Stimulated activated CD8-positive, alpha-beta memory T cell treated with anti-CD3 and anti-CD28 coated beads, Interleukin-12 subunit alpha, Interleukin-12 subunit beta, amount 100 ng/mL, for 24 hours (primary cell): ENCODE measurements at regions not wholly inside any gene's neighbourhood (a gene's known extent, or its start where the extent isn't known, plus 50 kb on each side); places are given as distances from the start of the nearest gene placed in this dataset.
A peak's percentile ranks its signal among the peaks of the same experiment; 100 is the strongest.

Experiments
- DNase-seq: peaks from one replicate; pipeline ENCODE4 v3.0.0-alpha.2; 2020; ENCODE audit errors: extremely low read depth

DNA sequence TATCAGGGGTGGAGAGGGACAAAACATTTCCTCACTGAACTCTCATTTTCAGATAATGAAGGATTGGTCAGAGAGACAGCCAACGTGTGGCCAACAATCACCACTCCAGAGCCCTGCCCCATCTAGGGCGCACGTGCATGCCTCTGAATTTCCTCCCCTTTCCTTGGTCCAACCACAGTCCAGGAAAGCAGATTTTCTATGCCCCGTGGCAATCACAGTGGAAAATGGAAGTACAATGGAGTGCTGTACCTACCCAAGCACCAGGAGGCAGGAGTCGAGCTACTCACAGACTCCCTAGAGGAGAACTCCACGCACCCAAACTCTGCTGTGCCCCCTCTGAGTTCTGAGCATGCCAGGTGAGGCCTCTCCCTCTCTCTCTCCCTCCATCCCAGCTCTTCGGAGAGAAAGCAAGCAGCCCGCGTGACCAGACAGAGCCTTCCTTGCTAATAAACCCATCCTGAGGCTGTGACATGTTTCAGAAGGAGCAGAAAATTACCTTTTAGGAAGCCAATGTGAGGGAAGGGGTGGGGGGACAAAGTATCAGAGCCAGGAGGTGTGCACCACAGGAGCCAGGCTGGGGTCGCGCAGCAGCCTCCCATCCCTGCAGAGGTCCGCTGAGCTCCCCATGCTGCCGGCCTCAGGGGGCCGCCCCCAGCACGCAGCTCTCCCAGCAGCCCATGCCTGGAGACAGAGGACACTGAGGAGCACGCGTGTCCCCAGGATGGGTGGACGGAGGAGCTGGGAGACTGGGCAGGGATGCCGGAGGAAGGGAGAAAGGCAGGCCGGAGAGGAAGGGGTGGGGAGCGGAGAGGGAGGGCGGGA is 73.4 kb downstream of the PITPNM2 start:
- no peak for DNase-seq

DNA sequence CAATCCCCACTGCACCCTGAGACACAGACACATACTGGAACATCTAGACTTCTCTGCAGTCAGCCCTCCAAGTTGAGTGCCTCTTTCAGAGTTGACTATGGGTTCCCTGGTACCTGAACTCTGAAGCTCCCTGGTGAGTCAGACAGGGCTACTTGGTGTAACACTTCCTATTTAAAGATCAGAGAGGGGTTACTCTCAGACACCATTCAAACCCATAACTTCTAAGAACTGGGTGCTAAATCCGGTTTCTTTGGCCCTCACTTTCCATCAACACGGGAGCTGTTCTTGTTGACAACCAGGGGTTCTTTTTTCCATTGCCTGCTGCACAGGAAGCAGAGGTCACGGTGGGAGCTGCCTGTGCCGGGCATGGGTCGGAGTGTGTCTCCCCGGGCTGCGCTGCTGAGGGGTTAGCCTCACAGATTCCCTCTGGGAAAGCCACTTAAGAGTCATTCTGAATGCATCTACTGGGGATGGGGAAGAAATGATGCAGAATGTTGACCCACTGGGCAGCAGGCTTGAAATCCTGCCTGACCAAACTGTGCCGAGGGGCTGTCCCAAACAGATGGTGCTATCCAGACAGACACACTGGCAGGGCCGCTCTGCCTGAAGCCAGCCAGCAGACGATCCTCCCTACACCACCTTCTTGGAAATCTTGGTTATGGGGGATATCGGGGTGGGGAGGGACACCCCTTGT is 74.1 kb downstream of the PITPNM2 start:
- DNase-seq: peak; percentile 30

DNA sequence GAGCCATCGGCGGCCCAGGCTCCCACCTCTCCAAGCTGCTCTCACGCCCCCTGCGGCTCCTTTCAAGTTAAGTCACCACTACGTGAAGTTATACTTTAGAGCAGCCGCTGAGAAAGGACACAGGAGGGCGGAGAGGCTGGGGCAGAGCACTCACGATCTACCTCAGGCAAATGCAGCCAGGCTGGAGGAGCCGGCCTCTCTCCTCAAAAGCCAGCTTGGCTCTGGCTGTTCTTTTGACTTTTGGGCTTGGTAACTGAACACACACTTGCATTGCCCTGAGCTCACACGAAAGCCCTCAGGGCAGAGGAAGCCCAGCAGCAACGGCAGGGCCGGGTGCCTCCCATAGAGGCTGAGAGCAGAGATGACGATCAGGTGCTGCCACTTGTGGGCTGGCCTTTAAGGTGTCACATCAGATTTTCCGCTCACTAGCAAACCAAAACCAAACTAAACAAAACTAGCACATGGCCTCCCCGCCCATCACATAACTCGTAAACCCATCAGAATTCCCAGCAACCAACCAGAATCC is 75.2 kb downstream of the PITPNM2 start:
- peak; percentile 51 for DNase-seq

DNA sequence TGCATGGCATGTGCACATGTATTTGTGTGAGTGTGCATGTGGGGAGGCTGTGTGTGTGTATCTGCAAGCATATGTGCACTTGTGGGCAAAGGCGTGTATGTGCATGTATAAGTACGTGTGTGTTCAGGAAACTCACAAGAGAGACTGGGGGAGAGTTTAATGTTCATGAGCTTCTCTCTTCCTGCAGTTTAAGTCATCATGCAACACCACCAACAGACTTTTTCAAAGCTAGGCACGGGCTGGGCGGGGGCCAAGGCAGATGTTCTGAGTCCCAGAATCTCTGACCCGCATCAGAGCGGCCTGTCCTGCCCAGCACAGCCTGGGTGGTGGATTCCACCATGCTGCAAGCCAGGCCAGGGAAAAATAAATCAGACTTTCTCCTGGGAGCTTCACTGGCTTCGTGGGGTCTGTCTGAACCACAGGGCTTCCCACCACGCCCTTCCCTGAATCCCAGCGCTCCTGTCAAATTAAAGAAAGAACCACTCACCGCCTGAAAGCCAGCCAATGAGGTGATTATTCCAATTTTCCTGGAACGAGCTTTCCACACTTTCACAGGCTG is 75.7 kb downstream of the PITPNM2 start:
- DNase-seq: no peak

DNA sequence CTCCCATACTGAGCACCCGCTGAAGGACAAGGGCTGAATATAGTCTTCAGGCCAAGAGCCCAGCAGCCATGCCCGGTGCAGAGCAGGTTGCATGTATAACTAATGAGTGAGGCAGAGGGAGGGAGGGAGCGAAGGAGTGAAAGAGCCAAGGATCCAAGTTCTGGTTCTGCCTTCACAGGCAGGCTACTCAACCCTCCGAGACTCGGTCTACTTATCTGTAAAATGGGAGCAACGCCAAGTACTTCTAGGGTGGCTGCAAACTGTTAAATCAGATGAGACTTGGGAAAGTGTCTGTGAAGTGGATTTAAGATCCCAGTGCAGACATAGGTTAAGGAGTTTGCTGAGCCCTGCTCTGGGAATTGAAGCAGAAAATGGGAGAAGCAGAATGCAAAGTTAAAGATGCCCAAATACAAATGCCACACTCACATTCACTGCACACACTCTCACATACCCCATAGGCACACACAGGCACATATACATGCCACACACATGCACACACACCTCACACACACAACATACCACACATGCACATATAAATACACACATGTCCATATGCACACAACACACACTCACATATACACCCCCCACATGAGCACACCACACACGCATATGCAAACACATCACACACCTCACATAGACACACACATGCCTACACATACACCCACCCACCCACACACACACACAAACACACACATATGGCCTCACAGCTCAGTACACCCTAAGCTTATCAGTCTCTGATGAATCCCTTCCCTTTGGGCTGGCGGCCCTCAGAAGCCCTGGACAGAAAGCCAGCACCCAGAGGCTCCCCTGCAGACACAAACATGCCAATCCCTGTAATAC is 76.7 kb downstream of the PITPNM2 start:
- no peak for DNase-seq

DNA sequence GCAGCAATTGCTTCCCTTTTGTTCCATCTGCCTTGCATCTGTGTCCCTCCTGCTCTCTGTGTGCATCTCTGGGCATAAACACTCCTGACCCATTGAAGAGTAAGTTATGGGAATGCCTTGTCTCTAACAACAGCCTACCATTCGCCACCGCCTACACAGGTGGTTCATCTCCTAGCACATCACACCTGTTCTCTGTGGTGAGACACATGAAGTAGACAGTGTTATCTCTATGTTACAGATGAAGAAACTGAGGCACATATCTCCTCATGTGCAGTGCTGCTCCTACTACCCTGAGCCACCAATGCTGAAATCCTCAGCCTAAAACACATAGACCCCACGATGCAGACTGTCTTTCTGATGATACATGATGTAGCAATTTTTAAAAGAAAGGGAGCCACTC is 77.6 kb downstream of the PITPNM2 start:
- DNase-seq: no peak

DNA sequence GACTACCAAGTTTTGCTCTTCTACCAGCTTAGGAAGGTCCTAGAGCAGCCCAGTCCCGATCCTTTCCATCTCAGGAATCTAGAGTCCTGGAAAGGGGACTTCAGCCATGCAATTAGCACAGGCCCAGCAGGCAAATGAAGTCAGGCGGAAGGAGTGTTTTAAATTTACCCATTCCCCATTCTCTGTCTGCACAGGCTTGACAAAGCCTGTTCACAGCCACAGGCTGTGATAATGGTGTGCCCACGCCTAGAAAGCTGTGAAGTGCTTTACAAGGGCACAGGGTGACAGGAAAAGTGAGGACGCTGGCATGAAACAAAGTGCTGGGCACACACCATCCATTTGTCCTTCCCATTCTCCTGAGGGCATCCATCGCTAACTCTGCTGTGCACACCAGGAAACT is 79.0 kb downstream of the PITPNM2 start:
- DNase-seq: no peak

DNA sequence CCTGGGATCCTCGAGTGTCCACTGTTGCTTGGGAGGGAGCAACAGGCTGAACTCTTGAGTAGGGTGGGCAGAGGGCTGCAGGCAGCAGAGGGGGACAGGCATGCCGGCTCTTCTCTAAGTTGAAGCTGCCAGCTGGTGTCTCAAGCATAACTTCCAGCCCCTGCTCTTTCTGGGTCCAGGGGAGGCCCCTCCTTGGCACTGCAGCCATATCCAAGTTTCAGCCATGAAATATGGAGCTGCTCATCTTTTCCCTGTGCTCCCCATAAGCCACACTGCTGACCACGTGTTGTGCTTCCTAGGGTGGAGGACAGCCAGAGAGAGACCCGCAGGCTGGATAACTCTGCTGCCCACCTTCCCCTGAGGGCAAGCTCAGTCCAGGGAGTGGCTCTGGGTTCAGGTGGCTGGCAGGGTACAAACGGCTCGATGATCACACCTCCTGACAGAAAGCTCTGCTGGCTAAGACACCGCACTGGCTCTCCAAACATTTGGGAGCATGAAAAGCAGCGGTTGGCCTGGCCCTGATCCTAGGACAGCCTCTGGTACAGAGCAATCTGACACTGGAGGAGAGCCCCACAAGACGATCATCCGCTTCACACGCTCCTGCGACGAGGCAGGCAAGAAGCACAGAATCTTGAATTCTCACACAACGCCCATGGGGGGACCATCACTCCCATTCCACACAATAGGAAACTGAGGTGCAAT is 79.6 kb downstream of the PITPNM2 start:
- no peak for DNase-seq

DNA sequence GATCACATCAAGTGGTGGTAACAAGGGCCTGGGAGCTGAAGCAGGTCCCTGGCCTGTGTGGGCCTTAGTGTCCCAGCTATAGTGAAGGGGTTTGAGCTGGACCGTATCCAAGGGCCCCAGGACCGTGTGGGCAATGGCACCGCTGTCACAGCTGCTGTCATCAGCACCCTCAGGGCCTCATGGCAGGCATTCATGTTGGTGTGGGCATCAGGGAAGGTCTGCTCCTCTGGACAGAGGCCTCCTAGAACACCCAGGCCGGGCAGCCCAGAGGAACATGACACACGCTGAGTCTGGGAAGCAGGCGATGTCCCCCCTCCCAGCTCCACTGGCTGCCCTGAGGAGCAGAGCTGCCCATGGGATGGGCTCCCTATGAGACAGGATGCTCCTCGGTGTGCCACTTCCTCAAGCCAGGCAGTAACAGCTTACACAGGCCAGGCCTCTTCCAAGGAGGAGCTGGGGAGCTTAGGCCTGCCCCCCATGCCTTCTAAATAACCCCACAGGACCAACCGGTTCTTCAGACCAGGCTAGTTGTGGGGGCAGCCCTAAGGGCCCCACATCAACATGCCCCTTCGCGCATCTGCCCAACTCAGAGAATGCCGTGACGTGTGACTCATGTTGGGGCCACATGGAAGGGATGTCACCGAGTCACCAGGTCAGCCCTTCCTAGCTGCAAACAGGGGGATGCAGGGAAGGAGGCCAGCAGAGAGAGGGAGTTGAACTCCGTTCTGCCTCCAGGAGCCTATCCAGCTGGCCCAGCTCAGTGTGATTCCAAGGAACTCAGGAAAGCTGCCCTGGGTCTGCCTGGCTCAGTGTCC is 80.4 kb downstream of the PITPNM2 start:
- no peak for DNase-seq

DNA sequence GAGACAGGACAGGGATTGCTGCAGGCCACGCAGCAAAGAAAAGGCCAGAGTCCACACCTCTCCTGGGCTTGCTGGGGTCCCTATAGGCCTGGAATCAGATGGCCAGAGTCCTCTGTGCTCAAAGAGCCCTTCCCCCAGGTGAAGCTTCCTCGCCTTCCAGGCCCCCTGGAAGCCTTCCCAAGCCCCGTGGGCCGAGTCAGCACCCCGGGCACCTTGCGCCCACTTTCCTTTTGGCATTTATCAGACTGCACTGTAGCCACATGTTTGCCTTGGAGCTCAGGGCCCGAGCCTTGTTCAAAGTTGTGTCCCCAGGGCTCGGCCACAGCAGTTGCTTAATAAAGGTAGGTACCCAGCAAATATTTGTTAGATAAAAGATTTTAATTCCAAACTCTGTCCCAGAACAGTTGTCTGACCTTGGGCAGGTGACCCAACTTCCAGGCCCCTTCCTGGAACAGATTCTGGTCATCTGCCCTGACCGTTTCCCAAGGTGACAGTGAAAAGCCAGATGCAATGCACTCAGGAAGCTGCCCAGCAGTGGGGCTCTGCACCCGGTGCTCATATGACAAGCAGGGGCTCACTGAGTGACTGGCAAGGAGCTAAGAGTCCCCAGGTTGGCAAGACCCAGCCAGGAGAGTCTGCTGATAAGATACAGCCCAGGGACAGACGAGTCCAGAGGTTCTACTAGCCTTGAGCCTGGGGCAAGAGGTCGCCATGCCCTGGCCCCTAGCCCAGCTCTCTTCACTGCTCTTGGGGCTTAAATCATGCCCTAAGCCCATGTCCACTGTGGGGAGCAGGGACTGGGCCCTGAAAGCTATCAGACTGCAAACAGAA is 81.2 kb downstream of the PITPNM2 start:
- no peak for DNase-seq

DNA sequence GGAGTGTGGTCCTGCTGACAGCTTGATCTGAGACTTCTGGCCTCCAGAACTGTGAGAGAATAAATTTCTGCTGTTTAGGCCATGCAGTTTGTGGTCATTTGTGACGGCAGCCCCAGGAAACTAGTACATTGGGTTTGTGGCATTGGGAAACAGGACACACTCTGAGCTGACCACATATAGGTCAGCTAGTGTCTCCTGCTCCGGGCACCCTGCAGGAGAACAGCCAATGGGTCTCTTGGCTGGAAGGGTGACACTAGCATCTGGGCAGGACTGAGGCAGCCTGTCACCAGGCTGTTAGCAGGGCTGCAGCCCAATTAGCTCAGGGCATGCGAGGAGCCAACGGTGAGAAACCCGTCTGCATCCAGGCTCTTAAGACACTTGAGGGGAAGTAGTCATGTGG is 83.2 kb downstream of the PITPNM2 start:
- DNase-seq: no peak

DNA sequence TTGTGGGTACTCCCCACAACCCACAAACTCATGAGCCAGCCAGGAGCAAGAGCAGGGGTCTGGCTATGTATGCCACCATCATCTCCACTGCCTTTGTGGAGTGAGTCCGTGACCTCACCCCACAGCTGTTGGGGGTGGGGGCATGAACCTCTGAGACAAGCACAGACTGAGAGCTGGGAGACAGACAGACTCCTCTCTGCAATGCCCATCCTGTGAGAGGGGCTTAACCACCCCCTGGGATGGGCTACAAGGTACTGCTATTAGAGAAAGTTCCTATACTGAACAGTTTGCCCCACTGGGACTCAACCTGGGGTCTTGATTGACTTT is 84.5 kb downstream of the PITPNM2 start:
- DNase-seq: no peak

DNA sequence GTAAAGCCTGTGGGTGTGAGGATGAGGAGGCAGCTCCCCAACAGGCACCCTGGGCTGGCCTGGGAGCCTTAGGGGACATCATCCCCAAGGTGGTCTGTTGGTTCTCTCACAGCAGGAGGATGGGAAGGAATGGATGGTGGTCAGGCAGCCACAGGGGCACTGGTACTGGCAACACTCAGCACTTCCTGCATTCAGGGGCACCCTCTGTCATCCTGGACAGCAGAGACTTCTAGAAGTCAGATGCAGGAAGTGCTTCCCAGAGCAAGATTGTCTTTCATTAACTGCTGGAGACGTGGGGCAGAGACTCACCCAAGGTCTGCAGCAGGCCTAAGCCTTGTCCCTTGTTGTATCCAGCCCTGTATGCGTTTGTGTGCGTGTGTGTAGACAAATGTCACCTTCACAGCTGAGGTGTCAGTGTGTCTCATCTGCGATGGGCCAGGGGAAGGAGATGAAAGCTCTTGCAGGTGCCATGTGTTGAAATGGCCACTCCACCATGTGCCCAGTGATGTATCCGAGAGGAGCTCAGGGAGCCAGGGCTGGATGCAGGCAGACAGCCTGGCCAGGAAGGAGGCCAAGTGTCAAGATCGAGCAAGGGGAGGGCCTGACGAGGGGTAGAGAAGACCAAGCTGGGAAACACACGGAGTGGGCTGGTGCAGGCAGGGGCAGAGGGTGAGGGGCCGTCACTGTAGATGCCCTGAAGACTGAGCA is 85.1 kb downstream of the PITPNM2 start:
- no peak for DNase-seq

DNA sequence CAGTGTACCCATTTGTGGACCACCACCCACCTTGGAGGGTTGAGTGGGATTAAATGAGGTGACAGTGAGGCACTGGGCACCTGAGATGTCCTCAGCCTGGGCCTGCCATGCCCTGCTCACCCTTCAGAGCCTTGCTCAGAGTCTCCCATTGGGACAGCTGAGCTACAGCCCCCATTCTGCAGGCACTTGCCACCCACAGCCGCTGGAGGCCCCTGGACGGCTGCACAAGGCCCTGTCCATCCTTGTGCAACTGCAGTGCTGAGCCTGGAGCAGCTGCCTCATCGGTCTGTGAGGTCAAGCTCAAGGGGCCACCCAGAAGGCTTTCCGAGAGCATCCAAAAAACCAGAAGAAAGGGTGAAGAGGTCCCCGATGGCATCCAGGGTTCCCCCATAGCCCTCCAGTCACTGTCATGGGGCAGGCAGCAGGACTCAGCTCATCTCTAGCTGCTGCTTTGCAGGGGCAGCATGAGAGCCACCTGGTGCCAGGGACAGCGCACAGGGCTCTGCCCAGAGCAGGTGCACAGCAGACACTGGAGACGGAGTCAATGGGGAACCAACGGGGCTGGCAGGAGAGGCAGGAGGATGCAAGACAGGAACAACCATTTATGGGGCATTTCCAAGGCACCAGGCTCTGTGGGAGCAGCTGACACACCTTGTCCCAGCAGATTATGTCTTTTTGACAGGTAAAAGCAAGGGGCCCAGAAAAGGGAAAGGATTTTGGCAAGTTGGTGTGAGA is 84.6 kb downstream of the ARL6IP4 start:
- DNase-seq: no peak

DNA sequence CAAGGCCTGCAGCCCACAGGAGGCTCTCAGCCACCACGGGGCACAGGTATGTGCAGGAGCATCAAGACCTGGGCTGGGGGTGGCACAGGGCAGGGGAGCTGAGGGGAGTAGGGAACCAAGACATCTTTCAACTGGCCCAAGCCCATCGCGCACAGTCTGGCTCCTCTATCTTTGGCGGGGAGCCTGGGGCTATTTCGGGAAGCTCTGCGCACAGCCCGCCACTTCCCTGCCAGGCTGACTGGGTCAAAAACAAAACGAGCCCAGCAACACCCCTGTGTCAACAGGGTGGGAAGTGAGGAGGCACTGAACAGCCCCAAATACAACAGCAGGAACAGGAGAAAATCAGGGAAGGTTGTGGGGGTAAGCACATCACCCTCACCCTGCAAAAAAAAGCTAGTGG is 83.9 kb downstream of the ARL6IP4 start:
- no peak for DNase-seq

DNA sequence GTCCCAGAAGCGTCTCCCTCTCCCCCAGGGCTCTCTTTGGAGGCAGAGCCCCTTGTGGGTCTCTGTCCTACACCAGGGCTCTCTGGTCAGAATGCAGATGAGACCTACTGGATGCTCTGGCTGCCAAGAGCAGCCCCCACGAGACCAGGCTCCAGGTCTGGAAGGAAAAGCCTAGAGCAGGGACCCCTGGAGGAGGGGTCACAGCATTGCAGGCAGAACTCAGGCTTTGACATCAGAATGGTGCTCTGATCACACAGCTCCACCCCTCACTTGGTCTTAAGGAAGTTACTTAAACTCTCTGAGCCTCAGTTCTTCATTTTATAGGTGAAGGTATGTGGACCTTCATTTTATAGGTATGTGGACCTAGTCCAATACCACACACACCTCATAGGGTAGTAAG is 83.1 kb downstream of the ARL6IP4 start:
- no peak for DNase-seq

DNA sequence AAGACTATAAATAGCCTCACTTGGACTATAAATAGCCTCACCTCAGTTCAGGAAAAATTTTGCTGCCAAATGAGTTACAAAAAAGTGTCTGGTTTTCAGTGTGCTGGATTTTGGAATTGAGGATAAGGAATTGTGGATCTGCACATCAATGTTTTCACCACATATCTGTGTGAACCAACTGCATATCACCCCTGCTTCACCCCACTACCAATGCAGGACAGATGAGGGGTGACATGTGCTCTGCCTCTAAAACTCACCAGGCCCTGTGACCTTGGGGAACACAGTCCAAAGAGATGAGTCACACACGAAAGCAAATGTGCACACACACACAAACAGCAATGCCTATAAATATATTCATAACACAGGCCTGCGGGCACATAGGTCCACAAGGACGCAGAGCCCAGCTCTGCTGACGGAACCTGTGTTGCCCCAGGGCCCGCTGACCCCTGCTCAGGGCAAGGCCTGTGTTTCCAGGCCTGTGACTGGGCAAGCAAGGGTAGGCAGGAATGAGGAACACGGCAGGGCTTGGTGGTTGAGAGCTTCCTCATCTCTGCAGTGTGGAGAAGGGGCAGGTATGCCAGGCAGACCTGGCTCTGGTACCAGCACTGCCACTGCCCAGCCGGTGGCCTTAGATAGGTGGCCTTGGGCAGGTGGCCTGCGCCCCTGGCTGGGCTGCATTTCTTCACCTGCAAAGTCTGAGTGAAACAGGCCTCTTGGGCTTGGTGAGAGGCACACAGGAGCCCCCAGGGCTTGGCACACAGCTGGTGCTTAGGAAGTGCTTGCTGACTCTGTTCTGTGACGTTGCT is 82.4 kb downstream of the ARL6IP4 start:
- no peak for DNase-seq
